GM23338 (cell line): ENCODE measurements at regions not wholly inside any gene's neighbourhood (a gene's known extent, or its start where the extent isn't known, plus 50 kb on each side); places are given as distances from the start of the nearest gene placed in this dataset.

Experiments used
- ATAC-seq: fragments of 200-7000 bp; cut with Tn5 transposase; 3 replicates; pipeline ENCODE4 v1.9.1; 2020
- DNase-seq: peaks from one replicate; pipeline ENCODE4 v3.0.0-alpha.2; 2015; ENCODE audit warnings: low spot score
- H2AFZ ChIP-seq: fragments of 200-600 bp; sonication (generic); 2 replicates; pipeline ENCODE4 v1.8.0; 2016; ENCODE audit warnings: antibody characterized with exemption, mild to moderate bottlenecking, moderate library complexity
- H3F3A ChIP-seq: fragments of 200-600 bp; sonication (generic); replicated peaks from 2 replicates; pipeline ENCODE4 v1.8.0; 2017; ENCODE audit warnings: antibody characterized with exemption, mixed run types, low read depth
- H3K27ac ChIP-seq: fragments of 200-600 bp; sonication (generic); 2 replicates; pipeline ENCODE4 v1.6.1; 2016; ENCODE audit warnings: low read depth
- H3K27me3 ChIP-seq: fragments of 200-600 bp; sonication (generic); 2 replicates; pipeline ENCODE4 v1.8.0; 2016; ENCODE audit warnings: mild to moderate bottlenecking, mixed run types, moderate library complexity; ENCODE audit not compliant: insufficient read depth
- H3K36me3 ChIP-seq: fragments of 200-600 bp; sonication (generic); 2 replicates; pipeline ENCODE4 v1.8.0; 2016; ENCODE audit warnings: mild to moderate bottlenecking; ENCODE audit not compliant: insufficient read depth
- H3K4me1 ChIP-seq: fragments of 200-600 bp; sonication (generic); 2 replicates; pipeline ENCODE4 v1.8.0; 2016; ENCODE audit warnings: mild to moderate bottlenecking, moderate library complexity; ENCODE audit not compliant: insufficient read depth
- H3K4me2 ChIP-seq: fragments of 200-600 bp; sonication (generic); 2 replicates; pipeline ENCODE4 v1.7.1; 2017; ENCODE audit warnings: mixed run types
- H3K4me3 ChIP-seq: fragments of 200-600 bp; sonication (generic); 2 replicates; pipeline ENCODE4 v1.6.1; 2016; ENCODE audit warnings: mixed run types
- H3K79me2 ChIP-seq: fragments of 200-600 bp; sonication (generic); replicated peaks from 2 replicates; pipeline ENCODE4 v1.8.0; 2017; ENCODE audit warnings: mild to moderate bottlenecking; ENCODE audit not compliant: insufficient read depth
- H3K9me2 ChIP-seq: fragments of 200-600 bp; sonication (generic); 2 replicates; pipeline ENCODE4 v1.8.0; 2017; ENCODE audit not compliant: insufficient read depth
- H4K20me1 ChIP-seq: fragments of 200-600 bp; sonication (generic); replicated peaks from 2 replicates; pipeline ENCODE4 v1.8.0; 2017; ENCODE audit warnings: mild to moderate bottlenecking; ENCODE audit not compliant: insufficient read depth
- H3K27ac Mint-ChIP-seq: 2 replicates; pipeline ENCODE4 v1.8.0; 2020; ENCODE audit warnings: inconsistent platforms, mild to moderate bottlenecking, moderate library complexity, mixed read lengths
- H3K27me3 Mint-ChIP-seq: 3 replicates; pipeline ENCODE4 v1.8.0; 2022; ENCODE audit warnings: low read depth, mild to moderate bottlenecking, moderate library complexity, mixed read lengths, inconsistent platforms; ENCODE audit not compliant: insufficient read depth, poor library complexity
- H3K36me3 Mint-ChIP-seq: 3 replicates; pipeline ENCODE4 v1.8.0; 2021; ENCODE audit warnings: low read depth, mild to moderate bottlenecking, inconsistent platforms, moderate library complexity, mixed read lengths
- H3K4me1 Mint-ChIP-seq: 3 replicates; pipeline ENCODE4 v1.8.0; 2020; ENCODE audit warnings: mild to moderate bottlenecking, inconsistent platforms, mixed read lengths
- H3K4me3 Mint-ChIP-seq: 3 replicates; pipeline ENCODE4 v1.8.0; 2021; ENCODE audit warnings: moderate library complexity, mild to moderate bottlenecking, inconsistent platforms, mixed read lengths
- H3K9me3 Mint-ChIP-seq: 3 replicates; pipeline ENCODE4 v1.8.0; 2020; ENCODE audit warnings: moderate library complexity, mild to moderate bottlenecking, inconsistent platforms, mixed read lengths
- EZH2 ChIP-seq: fragments of 200-600 bp; sonication (generic); IDR thresholded peaks from one replicate; pipeline ENCODE4 v1.8.0; 2017; ENCODE audit warnings: antibody characterized with exemption, mild to moderate bottlenecking, low read depth; ENCODE audit not compliant: unreplicated experiment
- EZH2phosphoT487 ChIP-seq: fragments of 200-600 bp; sonication (generic); IDR thresholded peaks from one replicate; pipeline ENCODE4 v1.8.1; 2018; ENCODE audit warnings: antibody characterized with exemption; ENCODE audit not compliant: unreplicated experiment
- NANOG ChIP-seq: IDR thresholded peaks from 2 replicates; pipeline ENCODE4 v1.6.1; 2016; ENCODE audit warnings: antibody characterized with exemption, borderline replicate concordance
- REST ChIP-seq: IDR thresholded peaks from one replicate; pipeline ENCODE4 v1.6.1; 2018; ENCODE audit warnings: antibody characterized with exemption; ENCODE audit not compliant: unreplicated experiment
- STAT1 ChIP-seq: IDR thresholded peaks from one replicate; pipeline ENCODE4 v1.6.1; 2016; ENCODE audit warnings: antibody characterized with exemption; ENCODE audit not compliant: unreplicated experiment
- ZNF462 ChIP-seq: fragments of 250-450 bp; sonication (Bioruptor Pico); IDR thresholded peaks from 2 replicates; pipeline ENCODE4 v1.5.0; 2020; ENCODE audit warnings: mild to moderate bottlenecking, moderate library complexity

GRCh38 chr12:77736219-77736965 is 94.3 kb upstream of the NAV3 start (continued):
- TF ChIP-seq REST = no peak
- TF ChIP-seq STAT1 = no peak
- no peak for TF ChIP-seq NANOG
- TF ChIP-seq EZH2phosphoT487 = no peak

GRCh38 chr12:77734214-77734883 is 96.3 kb upstream of the NAV3 start:
- peaks cover 11% of the 10 kb centered on the region for H3K4me1 ChIP-seq
- no peaks in the 10 kb centered on the region for H3K9me2 ChIP-seq
- no peaks in the 10 kb centered on the region for H3K79me2 ChIP-seq
- Mint-ChIP-seq H3K4me1 (peaks cover 7% of the 10 kb centered on the region; the same call in 2 of the 3 replicates), H3K4me3 (no peak overlapping the region), H3K9me3 (peaks cover 16% of the 10 kb centered on the region), H3K27me3 (no peaks in the 10 kb centered on the region), H3K27ac (0 out of 2 replicates have a peak overlapping the region, but pooled peaks have one; percentile 54), H3K36me3 (peaks cover 20% of the 10 kb centered on the region)
- H3F3A ChIP-seq = no peaks in the 10 kb centered on the region
- H3K4me2 ChIP-seq = no peak overlapping the region
- DNase-seq = no peak
- no peak for ATAC-seq
- H3K4me3 ChIP-seq = no peak overlapping the region
- no peaks in the 10 kb centered on the region for H4K20me1 ChIP-seq
- no peaks in the 10 kb centered on the region for H3K27me3 ChIP-seq
- no peak for TF ChIP-seq ZNF462 (CRISPR knock-in tag)
- no peak for TF ChIP-seq STAT1
- TF ChIP-seq NANOG = no peak
- no peak for TF ChIP-seq EZH2
- no peak overlapping the region for H3K27ac ChIP-seq
- no peak overlapping the region for H2AFZ ChIP-seq
- H3K36me3 ChIP-seq = no peaks in the 10 kb centered on the region; the same call in 1 of the 2 replicates
